Uterus (tissue), 3 donors: ENCODE measurements at regions not wholly inside any gene's neighbourhood (a gene's known extent, or its start where the extent isn't known, plus 50 kb on each side); places are given as distances from the start of the nearest gene placed in this dataset.

Experiments
- DNase-seq, 2 donors: peaks; one replicate each; pipeline ENCODE4 v3.0.0-alpha.2; 2019 to 2020
- H3K27ac ChIP-seq, 2 donors: fragments of 200-600 bp; sonication (generic); 1 replicate in 1 of 2; 2 replicates in 1 of 2; pipeline ENCODE4 v1.5.1; 2016 to 2018
- H3K27me3 ChIP-seq, 2 donors: fragments of 200-600 bp; sonication (generic); one replicate each; pipeline ENCODE4 v1.5.1; 2018 to 2019; ENCODE audit warnings: control low read depth in 1 of 2
- H3K36me3 ChIP-seq, 2 donors: fragments of 200-600 bp; sonication (generic); one replicate each; pipeline ENCODE4 v1.5.1; 2019; ENCODE audit warnings: control low read depth in 1 of 2
- H3K4me1 ChIP-seq, 2 donors: fragments of 200-600 bp; sonication (generic); one replicate each; pipeline ENCODE4 v1.5.1; 2018 to 2019; ENCODE audit warnings: control low read depth in 1 of 2
- H3K4me3 ChIP-seq, 2 donors: fragments of 200-600 bp; sonication (generic); 1 replicate in 1 of 2; 2 replicates in 1 of 2; pipeline ENCODE4 v1.5.1; 2018 to 2019; ENCODE audit warnings: mild to moderate bottlenecking in 1 of 2
- H3K9me3 ChIP-seq, 2 donors: fragments of 200-600 bp; sonication (generic); one replicate each; pipeline ENCODE4 v1.5.1; 2019; ENCODE audit warnings: control low read depth in 1 of 2
- CTCF ChIP-seq, 4 experiments: fragments of 200-600 bp in 2 of 4; fragments of 450-650 bp in 2 of 4; sonication (generic) in 2 of 4; IDR thresholded peaks; one replicate each; pipeline ENCODE4 v1.5.1; 2016 to 2019; ENCODE audit warnings: antibody characterized with exemption in 4 of 4, mild to moderate bottlenecking in 2 of 4, moderate library complexity in 1 of 4
- POLR2A ChIP-seq, 2 donors: fragments of 450-650 bp; IDR thresholded peaks; one replicate each; pipeline ENCODE4 v1.6.1; 2016; ENCODE audit warnings: antibody characterized with exemption in 2 of 2, mild to moderate bottlenecking in 1 of 2, moderate library complexity in 1 of 2
- intact Hi-C: fragments of 100-400 bp; cut with DNase I; formaldehyde crosslinking; loops from one replicate; pipeline ENCODE4 v1.15.1; 2023; ENCODE audit warnings: low total_unique reads
- donor health status: DM: yes; HTN: yes; CAD: no.

- TF ChIP-seq POLR2A (IDR thresholded peaks at IDR 0.05) (no peak), CTCF (IDR thresholded peaks at IDR 0.05) (no peak)
- no peaks in the 10 kb centered on the region for H3K27me3 ChIP-seq
- H3K9me3 ChIP-seq: no peaks in the 10 kb centered on the region
- no peaks in the 10 kb centered on the region for H3K4me1 ChIP-seq
- intact Hi-C loops: no loop called here
- H3K36me3 ChIP-seq: no peaks in the 10 kb centered on the region
- no peak for DNase-seq
- no peak overlapping the region for H3K27ac ChIP-seq
- no peak overlapping the region for H3K4me3 ChIP-seq
Measured at GRCh38 chr3:111303760-111304159, 232.1 kb downstream of the NECTIN3 start.

GRCh38 chr3:111307676-111308075, 234.3 kb upstream of the CD96 start:
- TF ChIP-seq POLR2A (IDR thresholded peaks at IDR 0.05): no peak
- no peak for TF ChIP-seq CTCF (IDR thresholded peaks at IDR 0.05)
- no peak overlapping the region for H3K27ac ChIP-seq
- H3K4me3 ChIP-seq: no peak overlapping the region
- H3K27me3 ChIP-seq: no peaks in the 10 kb centered on the region
- no peaks in the 10 kb centered on the region for H3K9me3 ChIP-seq
- no peaks in the 10 kb centered on the region for H3K4me1 ChIP-seq
- no peak for DNase-seq
- intact Hi-C loops: no loop called here
- no peaks in the 10 kb centered on the region for H3K36me3 ChIP-seq

GRCh38 chr3:111311126-111311525, 230.9 kb upstream of the CD96 start:
- Histone ChIP-seq H3K27me3 (no peaks in the 10 kb centered on the region), H3K4me1 (no peaks in the 10 kb centered on the region), H3K36me3 (no peaks in the 10 kb centered on the region), H3K27ac (no peak overlapping the region), H3K9me3 (no peaks in the 10 kb centered on the region), H3K4me3 (no peak overlapping the region)
- DNase-seq: no peak
- intact Hi-C loops: no loop called here
- TF ChIP-seq CTCF (IDR thresholded peaks at IDR 0.05) (no peak), POLR2A (IDR thresholded peaks at IDR 0.05) (no peak)

GRCh38 chr3:111311709-111312235, 230.2 kb upstream of the CD96 start:
- H3K4me3 ChIP-seq: no peak overlapping the region
- no peaks in the 10 kb centered on the region for H3K27me3 ChIP-seq
- TF ChIP-seq CTCF (IDR thresholded peaks at IDR 0.05) (no peak), POLR2A (IDR thresholded peaks at IDR 0.05) (no peak)
- no peaks in the 10 kb centered on the region for H3K36me3 ChIP-seq
- no peak for DNase-seq
- intact Hi-C loops: no loop called here
- H3K9me3 ChIP-seq: no peaks in the 10 kb centered on the region
- no peaks in the 10 kb centered on the region for H3K4me1 ChIP-seq
- no peak overlapping the region for H3K27ac ChIP-seq

- Histone ChIP-seq H3K4me3 (no peak overlapping the region), H3K9me3 (no peaks in the 10 kb centered on the region), H3K36me3 (no peaks in the 10 kb centered on the region), H3K27me3 (no peaks in the 10 kb centered on the region), H3K27ac (no peak overlapping the region), H3K4me1 (no peaks in the 10 kb centered on the region)
- no peak for DNase-seq
- TF ChIP-seq POLR2A (IDR thresholded peaks at IDR 0.05) (no peak), CTCF (IDR thresholded peaks at IDR 0.05) (no peak)
- intact Hi-C loops: no loop called here
Measured at GRCh38 chr3:111314181-111314873, 227.7 kb upstream of the CD96 start.
